Neuronal stem cell (in vitro differentiated cells): ENCODE measurements at regions not wholly inside any gene's neighbourhood (a gene's known extent, or its start where the extent isn't known, plus 50 kb on each side); places are given as distances from the start of the nearest gene placed in this dataset.
A peak's percentile ranks its signal among the peaks of the same experiment; 100 is the strongest.

Source experiments
- DNase-seq: peaks from one replicate; pipeline ENCODE4 v3.0.0-alpha.2; 2013; ENCODE audit warnings: low spot score
- H2AFZ ChIP-seq: one replicate; pipeline ENCODE4 v1.6.1; 2013; ENCODE audit warnings: mild to moderate bottlenecking, low read length, inconsistent platforms
- H2AK5ac ChIP-seq: 2 replicates; pipeline ENCODE4 v1.6.1; 2013; ENCODE audit warnings: low read depth, mild to moderate bottlenecking, inconsistent platforms, low read length, moderate library complexity, mixed read lengths
- H2BK120ac ChIP-seq: 2 replicates; pipeline ENCODE4 v1.6.1; 2013; ENCODE audit warnings: low read depth, mild to moderate bottlenecking, inconsistent platforms, low read length, moderate library complexity, mixed read lengths
- H2BK12ac ChIP-seq: one replicate; pipeline ENCODE4 v1.6.1; 2013; ENCODE audit warnings: low read length, inconsistent platforms
- H2BK15ac ChIP-seq: 2 replicates; pipeline ENCODE4 v1.6.1; 2013; ENCODE audit warnings: mild to moderate bottlenecking, low read length, inconsistent platforms, mixed read lengths
- H2BK5ac ChIP-seq: one replicate; pipeline ENCODE4 v1.6.1; 2013; ENCODE audit warnings: inconsistent platforms, mild to moderate bottlenecking, low read length, moderate library complexity
- H3K14ac ChIP-seq: one replicate; pipeline ENCODE4 v1.6.1; 2013; ENCODE audit warnings: low read length, inconsistent platforms
- H3K18ac ChIP-seq: 2 replicates; pipeline ENCODE4 v1.6.1; 2013; ENCODE audit warnings: low read length, inconsistent platforms
- H3K23ac ChIP-seq: 2 replicates; pipeline ENCODE4 v1.6.1; 2013; ENCODE audit warnings: low read depth, mild to moderate bottlenecking, mixed read lengths, low read length, inconsistent platforms; ENCODE audit not compliant: poor library complexity
- H3K27ac ChIP-seq: replicated peaks from 3 replicates; pipeline ENCODE4 v1.5.1; 2013; ENCODE audit warnings: low read length, inconsistent platforms
- H3K27me3 ChIP-seq, 3 experiments: 2 replicates each; pipeline ENCODE4 v1.6.1; 2013; ENCODE audit warnings: low read length in 3 of 3, mild to moderate bottlenecking in 2 of 3, inconsistent platforms in 1 of 3, low read depth in 1 of 3, mixed read lengths in 1 of 3, moderate library complexity in 1 of 3; ENCODE audit not compliant: control insufficient read depth in 3 of 3, insufficient read depth in 3 of 3
- H3K36me3 ChIP-seq, 2 donors: replicated peaks in 1 of 2; 2 replicates each; pipeline ENCODE4 v1.6.1; 2013; ENCODE audit warnings: low read length in 2 of 2; ENCODE audit not compliant: control insufficient read depth in 2 of 2, insufficient read depth in 2 of 2
- H3K4ac ChIP-seq: 2 replicates; pipeline ENCODE4 v1.6.1; 2013; ENCODE audit warnings: inconsistent platforms, mild to moderate bottlenecking, low read length, moderate library complexity
- H3K4me1 ChIP-seq, 2 donors: 1 replicate in 1 of 2; 2 replicates in 1 of 2; pipeline ENCODE4 v1.6.1; 2013; ENCODE audit warnings: low read length in 2 of 2, low read depth in 1 of 2; ENCODE audit not compliant: control insufficient read depth in 2 of 2, insufficient read depth in 1 of 2
- H3K4me2 ChIP-seq: one replicate; pipeline ENCODE4 v1.6.1; 2013; ENCODE audit warnings: mild to moderate bottlenecking, low read length, inconsistent platforms; ENCODE audit not compliant: insufficient read depth, poor library complexity, severe bottlenecking
- H3K4me3 ChIP-seq, 2 donors: 2 replicates each; pipeline ENCODE4 v1.5.1; 2013; ENCODE audit warnings: low read length in 2 of 2, mild to moderate bottlenecking in 2 of 2, inconsistent platforms in 1 of 2, moderate library complexity in 1 of 2
- H3K79me1 ChIP-seq: one replicate; pipeline ENCODE4 v1.6.1; 2013; ENCODE audit warnings: low read depth, mild to moderate bottlenecking, inconsistent platforms, low read length, moderate library complexity
- H3K9ac ChIP-seq: one replicate; pipeline ENCODE4 v1.6.1; 2013; ENCODE audit warnings: mild to moderate bottlenecking, low read depth, low read length, inconsistent platforms; ENCODE audit not compliant: poor library complexity
- H3K9me3 ChIP-seq, 2 donors: replicated peaks in 1 of 2; 2 replicates each; pipeline versions ENCODE3 to v1.6.1; 2013; ENCODE audit warnings: low read length in 2 of 2, mild to moderate bottlenecking in 2 of 2, inconsistent platforms in 1 of 2, low read depth in 1 of 2, mixed read lengths in 1 of 2, moderate library complexity in 1 of 2; ENCODE audit not compliant: control insufficient read depth in 2 of 2, insufficient read depth in 1 of 2
- H4K8ac ChIP-seq: one replicate; pipeline ENCODE4 v1.6.1; 2013; ENCODE audit warnings: low read depth, mild to moderate bottlenecking, inconsistent platforms, low read length, moderate library complexity
- H4K91ac ChIP-seq: one replicate; pipeline ENCODE4 v1.6.1; 2013; ENCODE audit warnings: low read length, low read depth, mild to moderate bottlenecking, inconsistent platforms; ENCODE audit not compliant: poor library complexity
- WGBS, 2 donors: extraction: QIAGEN DNeasy Blood & Tissue Kit; methylation state at CpG; one replicate each; pipeline ENCODE4 v1.1.7; 2013; ENCODE audit warnings: missing lambda C conversion rate in 2 of 2, mixed read lengths in 1 of 2; ENCODE audit not compliant: insufficient read length in 2 of 2, insufficient replicate concordance in 1 of 2; ENCODE audit errors: extremely low coverage in 2 of 2; 5-methylcytosine and 5-hydroxymethylcytosine counted together

- Histone ChIP-seq H3K4me3 (no peak overlapping the region), H3K14ac (no peak overlapping the region), H2BK5ac (no peak overlapping the region), H2BK120ac (no peak overlapping the region), H2BK12ac (no peak overlapping the region), H3K18ac (no peak overlapping the region), H3K27me3 (no peaks in the 10 kb centered on the region), H3K79me1 (no peaks in the 10 kb centered on the region), H3K27ac (no peak overlapping the region), H2BK15ac (no peak overlapping the region), H3K9me3 (no peaks in the 10 kb centered on the region), H2AFZ (no peak overlapping the region), H3K36me3 (no peaks in the 10 kb centered on the region), H3K4ac (no peak overlapping the region), H3K4me1 (peaks cover 0 to 4% of the 10 kb centered on the region in 2 donors), H4K8ac (no peak overlapping the region), H2AK5ac (no peak overlapping the region), H4K91ac (no peak overlapping the region), H3K23ac (no peak overlapping the region), H3K4me2 (no peak overlapping the region), H3K9ac (no peak overlapping the region)
- no peak for DNase-seq
- WGBS, 2 donors = no CpG with 5 or more reads among the region's 13 CpGs
These were observed 104.7 kb upstream of the IRX2 start for GRCh38 chr5:2856206-2856605.

DNA sequence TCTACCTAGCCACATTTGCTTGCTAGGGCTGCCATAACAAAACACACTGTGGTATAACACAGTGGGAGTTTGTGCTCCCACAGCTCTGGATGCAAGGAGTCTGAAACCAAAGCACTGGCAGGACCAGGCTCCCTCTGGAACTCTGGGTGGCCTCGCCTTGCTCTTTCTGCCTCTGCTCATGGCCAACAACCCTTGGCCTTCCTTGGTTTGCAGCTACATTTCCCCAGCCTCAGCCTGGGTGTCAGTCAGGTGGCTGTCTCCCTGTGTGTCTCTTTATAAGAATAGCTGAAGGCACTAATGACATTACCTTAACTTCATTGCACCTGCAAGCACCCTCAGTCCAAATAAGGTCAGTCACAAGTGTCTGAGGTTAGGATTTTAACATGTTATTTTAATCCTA is 101.0 kb upstream of the IRX2 start:
- DNase-seq = no peak
- H2BK12ac ChIP-seq = no peak overlapping the region

GRCh38 chr5:2851895-2852294 is 100.4 kb upstream of the IRX2 start:
- no peaks in the 10 kb centered on the region for H3K36me3 ChIP-seq
- no peak overlapping the region for H2AK5ac ChIP-seq
- H3K14ac ChIP-seq = no peak overlapping the region
- no peaks in the 10 kb centered on the region for H3K4me1 ChIP-seq
- H3K23ac ChIP-seq = no peak overlapping the region
- no peak overlapping the region for H3K4me2 ChIP-seq
- H4K8ac ChIP-seq = no peak overlapping the region
- no peak overlapping the region for H3K9ac ChIP-seq
- no peak overlapping the region for H3K18ac ChIP-seq
- WGBS, 2 donors = no CpG with 5 or more reads among the region's 5 CpGs
- H3K27ac ChIP-seq = no peak overlapping the region
- H3K79me1 ChIP-seq = no peaks in the 10 kb centered on the region
- no peak overlapping the region for H2BK15ac ChIP-seq
- DNase-seq = no peak
- no peak overlapping the region for H2BK12ac ChIP-seq
- no peaks in the 10 kb centered on the region for H3K27me3 ChIP-seq
- H3K4me3 ChIP-seq = no peak overlapping the region
- no peaks in the 10 kb centered on the region for H3K9me3 ChIP-seq
- no peak overlapping the region for H2AFZ ChIP-seq
- no peak overlapping the region for H2BK5ac ChIP-seq
- H4K91ac ChIP-seq = no peak overlapping the region
- no peak overlapping the region for H3K4ac ChIP-seq
- no peak overlapping the region for H2BK120ac ChIP-seq

More for the DNA sequence above, 101.0 kb upstream of the IRX2 start:
- no peak overlapping the region for H3K27ac ChIP-seq
- H3K4me2 ChIP-seq = no peak overlapping the region
- no peak overlapping the region for H2BK15ac ChIP-seq
- no peak overlapping the region for H2AK5ac ChIP-seq
- H3K9me3 ChIP-seq = no peaks in the 10 kb centered on the region
- no peaks in the 10 kb centered on the region for H3K36me3 ChIP-seq
- H4K8ac ChIP-seq = no peak overlapping the region
- no CpG with 5 or more reads among the region's 1 CpG for WGBS, 2 donors
- no peak overlapping the region for H4K91ac ChIP-seq
- H2BK5ac ChIP-seq = no peak overlapping the region
- H3K14ac ChIP-seq = no peak overlapping the region
- no peak overlapping the region for H3K9ac ChIP-seq
- no peaks in the 10 kb centered on the region for H3K79me1 ChIP-seq
- no peak overlapping the region for H2AFZ ChIP-seq
- no peak overlapping the region for H2BK120ac ChIP-seq
- H3K4me1 ChIP-seq = no peaks in the 10 kb centered on the region
- no peak overlapping the region for H3K23ac ChIP-seq
- H3K4ac ChIP-seq = no peak overlapping the region
- no peak overlapping the region for H3K4me3 ChIP-seq
- no peaks in the 10 kb centered on the region for H3K27me3 ChIP-seq
- no peak overlapping the region for H3K18ac ChIP-seq

DNA sequence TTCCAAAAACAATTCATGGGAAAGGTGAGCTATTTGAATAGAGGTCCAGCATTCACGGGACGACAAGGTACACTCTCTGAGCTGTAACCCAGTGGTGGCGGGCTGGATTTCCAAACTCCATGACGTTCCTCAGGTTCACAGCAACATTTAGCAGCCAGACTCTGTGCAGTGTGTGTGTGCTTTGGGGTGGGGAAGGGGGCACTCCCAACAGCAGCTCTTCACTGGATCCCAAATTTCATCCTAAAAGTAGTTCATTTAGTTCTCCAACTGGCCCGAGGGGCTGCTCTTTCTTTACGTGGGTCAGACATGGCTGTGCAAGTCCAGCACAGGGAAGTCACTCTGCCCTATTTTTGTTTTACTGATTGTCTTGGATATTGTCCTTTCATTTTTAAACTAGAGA is 98.0 kb upstream of the IRX2 start:
- WGBS, 2 donors = no CpG with 5 or more reads among the region's 6 CpGs
- no peak overlapping the region for H2AK5ac ChIP-seq
- H3K4ac ChIP-seq = no peak overlapping the region
- no peak overlapping the region for H2BK12ac ChIP-seq
- no peaks in the 10 kb centered on the region for H3K36me3 ChIP-seq
- H3K4me1 ChIP-seq = no peaks in the 10 kb centered on the region
- no peak overlapping the region for H3K4me2 ChIP-seq
- H2BK5ac ChIP-seq = no peak overlapping the region
- no peaks in the 10 kb centered on the region for H3K27me3 ChIP-seq
- no peak overlapping the region for H3K4me3 ChIP-seq
- no peak overlapping the region for H3K14ac ChIP-seq
- no peak overlapping the region for H3K23ac ChIP-seq
- H4K8ac ChIP-seq = no peak overlapping the region
- no peak overlapping the region for H2AFZ ChIP-seq
- no peak overlapping the region for H2BK120ac ChIP-seq
- no peaks in the 10 kb centered on the region for H3K9me3 ChIP-seq
- H3K18ac ChIP-seq = peak overlapping the region; percentile 29
- H4K91ac ChIP-seq = no peak overlapping the region
- no peak for DNase-seq
- no peak overlapping the region for H3K27ac ChIP-seq
- no peak overlapping the region for H2BK15ac ChIP-seq
- H3K9ac ChIP-seq = no peak overlapping the region
- no peaks in the 10 kb centered on the region for H3K79me1 ChIP-seq
